HEK293T (cell line): ENCODE measurements at regions not wholly inside any gene's neighbourhood (a gene's known extent, or its start where the extent isn't known, plus 50 kb on each side); places are given as distances from the start of the nearest gene placed in this dataset.

Experiments used
- CTBP1 ChIP-seq: fragments of 450-650 bp; IDR thresholded peaks from 2 replicates; pipeline ENCODE4 v1.6.1; 2016; ENCODE audit warnings: borderline replicate concordance
- ELF4 ChIP-seq: fragments of 450-650 bp; IDR thresholded peaks from 2 replicates; pipeline ENCODE4 v1.6.1; 2017; ENCODE audit warnings: antibody characterized with exemption
- FOXA1 ChIP-seq: fragments of 450-650 bp; IDR thresholded peaks from 2 replicates; pipeline ENCODE4 v1.6.1; 2016; ENCODE audit warnings: mild to moderate bottlenecking
- FOXM1 ChIP-seq: fragments of 450-650 bp; IDR thresholded peaks from 2 replicates; pipeline ENCODE4 v1.6.1; 2017; ENCODE audit warnings: mild to moderate bottlenecking, borderline replicate concordance
- HDGF ChIP-seq: fragments of 450-650 bp; IDR thresholded peaks from 2 replicates; pipeline ENCODE4 v1.6.1; 2017; ENCODE audit warnings: antibody characterized with exemption, borderline replicate concordance
- L3MBTL2 ChIP-seq: fragments of 450-650 bp; conservative IDR thresholded peaks from 2 replicates; pipeline ENCODE4 v1.6.1; 2016; ENCODE audit warnings: mild to moderate bottlenecking
- NFRKB ChIP-seq: fragments of 450-650 bp; IDR thresholded peaks from 2 replicates; pipeline ENCODE4 v1.6.1; 2016; ENCODE audit warnings: mild to moderate bottlenecking, moderate library complexity
- PKNOX1 ChIP-seq: fragments of 450-650 bp; IDR thresholded peaks from 2 replicates; pipeline ENCODE4 v1.6.1; 2016
- SP1 ChIP-seq: fragments of 450-650 bp; IDR thresholded peaks from 2 replicates; pipeline ENCODE4 v1.6.1; 2017
- SUZ12 ChIP-seq: fragments of 450-650 bp; IDR thresholded peaks from 2 replicates; pipeline ENCODE4 v1.6.1; 2016; ENCODE audit warnings: mild to moderate bottlenecking
- TARDBP ChIP-seq: fragments of 450-650 bp; IDR thresholded peaks from 2 replicates; pipeline ENCODE4 v1.6.1; 2016
- ZNF384 ChIP-seq: fragments of 450-650 bp; IDR thresholded peaks from 2 replicates; pipeline ENCODE4 v1.6.1; 2016

GRCh38 chr9:73869264-73869663, 627.9 kb upstream of the RORB start:
- TF ChIP-seq TARDBP (no peak), L3MBTL2 (no peak), HDGF (no peak), CTBP1 (no peak), FOXM1 (no peak), NFRKB (no peak), ELF4 (no peak), PKNOX1 (no peak), SP1 (no peak), SUZ12 (no peak), FOXA1 (no peak), ZNF384 (no peak)
